GM23338 (cell line): ENCODE measurements at regions not wholly inside any gene's neighbourhood (a gene's known extent, or its start where the extent isn't known, plus 50 kb on each side); places are given as distances from the start of the nearest gene placed in this dataset.

Experiments used
- ATAC-seq: fragments of 200-7000 bp; cut with Tn5 transposase; 3 replicates; pipeline ENCODE4 v1.9.1; 2020
- DNase-seq: peaks from one replicate; pipeline ENCODE4 v3.0.0-alpha.2; 2015; ENCODE audit warnings: low spot score
- H2AFZ ChIP-seq: fragments of 200-600 bp; sonication (generic); 2 replicates; pipeline ENCODE4 v1.8.0; 2016; ENCODE audit warnings: antibody characterized with exemption, mild to moderate bottlenecking, moderate library complexity
- H3F3A ChIP-seq: fragments of 200-600 bp; sonication (generic); replicated peaks from 2 replicates; pipeline ENCODE4 v1.8.0; 2017; ENCODE audit warnings: antibody characterized with exemption, mixed run types, low read depth
- H3K27ac ChIP-seq: fragments of 200-600 bp; sonication (generic); 2 replicates; pipeline ENCODE4 v1.6.1; 2016; ENCODE audit warnings: low read depth
- H3K27me3 ChIP-seq: fragments of 200-600 bp; sonication (generic); 2 replicates; pipeline ENCODE4 v1.8.0; 2016; ENCODE audit warnings: mild to moderate bottlenecking, mixed run types, moderate library complexity; ENCODE audit not compliant: insufficient read depth
- H3K36me3 ChIP-seq: fragments of 200-600 bp; sonication (generic); 2 replicates; pipeline ENCODE4 v1.8.0; 2016; ENCODE audit warnings: mild to moderate bottlenecking; ENCODE audit not compliant: insufficient read depth
- H3K4me1 ChIP-seq: fragments of 200-600 bp; sonication (generic); 2 replicates; pipeline ENCODE4 v1.8.0; 2016; ENCODE audit warnings: mild to moderate bottlenecking, moderate library complexity; ENCODE audit not compliant: insufficient read depth
- H3K4me2 ChIP-seq: fragments of 200-600 bp; sonication (generic); 2 replicates; pipeline ENCODE4 v1.7.1; 2017; ENCODE audit warnings: mixed run types
- H3K4me3 ChIP-seq: fragments of 200-600 bp; sonication (generic); 2 replicates; pipeline ENCODE4 v1.6.1; 2016; ENCODE audit warnings: mixed run types
- H3K79me2 ChIP-seq: fragments of 200-600 bp; sonication (generic); replicated peaks from 2 replicates; pipeline ENCODE4 v1.8.0; 2017; ENCODE audit warnings: mild to moderate bottlenecking; ENCODE audit not compliant: insufficient read depth
- H3K9me2 ChIP-seq: fragments of 200-600 bp; sonication (generic); 2 replicates; pipeline ENCODE4 v1.8.0; 2017; ENCODE audit not compliant: insufficient read depth
- H4K20me1 ChIP-seq: fragments of 200-600 bp; sonication (generic); replicated peaks from 2 replicates; pipeline ENCODE4 v1.8.0; 2017; ENCODE audit warnings: mild to moderate bottlenecking; ENCODE audit not compliant: insufficient read depth
- H3K27ac Mint-ChIP-seq: 2 replicates; pipeline ENCODE4 v1.8.0; 2020; ENCODE audit warnings: inconsistent platforms, mild to moderate bottlenecking, moderate library complexity, mixed read lengths
- H3K27me3 Mint-ChIP-seq: 3 replicates; pipeline ENCODE4 v1.8.0; 2022; ENCODE audit warnings: low read depth, mild to moderate bottlenecking, moderate library complexity, mixed read lengths, inconsistent platforms; ENCODE audit not compliant: insufficient read depth, poor library complexity
- H3K36me3 Mint-ChIP-seq: 3 replicates; pipeline ENCODE4 v1.8.0; 2021; ENCODE audit warnings: low read depth, mild to moderate bottlenecking, inconsistent platforms, moderate library complexity, mixed read lengths
- H3K4me1 Mint-ChIP-seq: 3 replicates; pipeline ENCODE4 v1.8.0; 2020; ENCODE audit warnings: mild to moderate bottlenecking, inconsistent platforms, mixed read lengths
- H3K4me3 Mint-ChIP-seq: 3 replicates; pipeline ENCODE4 v1.8.0; 2021; ENCODE audit warnings: moderate library complexity, mild to moderate bottlenecking, inconsistent platforms, mixed read lengths
- H3K9me3 Mint-ChIP-seq: 3 replicates; pipeline ENCODE4 v1.8.0; 2020; ENCODE audit warnings: moderate library complexity, mild to moderate bottlenecking, inconsistent platforms, mixed read lengths
- ZNF114 ChIP-seq: fragments of 250-450 bp; sonication (Bioruptor Pico); IDR thresholded peaks from 2 replicates; pipeline ENCODE4 v1.5.0; 2020; ENCODE audit warnings: mild to moderate bottlenecking, moderate library complexity
- TF ChIP-seq, protein P1 (sequence below): fragments of 250-450 bp; sonication (Bioruptor Pico); IDR thresholded peaks from 2 replicates; pipeline ENCODE4 v1.5.0; 2020; ENCODE audit warnings: mild to moderate bottlenecking, moderate library complexity

DNA sequence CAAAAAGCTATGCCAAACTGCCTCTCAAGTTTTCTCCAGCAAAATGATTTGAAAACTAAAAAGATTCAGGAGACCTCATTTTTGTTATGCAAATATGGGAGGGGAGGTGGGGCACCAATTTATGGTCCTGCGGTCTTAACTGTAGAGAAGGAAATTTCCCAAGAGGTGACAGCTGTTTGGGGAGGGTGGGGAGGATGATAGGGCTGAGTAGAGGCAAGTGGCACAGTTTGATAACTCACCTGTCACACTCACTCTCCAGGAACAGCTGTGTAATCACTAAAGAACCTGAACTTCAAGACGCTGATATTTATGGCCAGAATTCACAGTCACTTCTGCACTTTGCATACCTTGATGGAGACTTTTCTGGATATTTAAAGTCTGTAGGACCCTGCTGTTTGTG lies 232.9 kb upstream of the STARD13 start:
- no peaks in the 10 kb centered on the region for H3K36me3 ChIP-seq
- no peaks in the 10 kb centered on the region for H3K27me3 ChIP-seq
- H3F3A ChIP-seq, result no peaks in the 10 kb centered on the region
- peak overlapping the region; percentile 40 for H3K4me2 ChIP-seq
- no peaks in the 10 kb centered on the region for H3K79me2 ChIP-seq
- no peak overlapping the region for H3K27ac ChIP-seq
- ATAC-seq (no peak), DNase-seq (no peak)
- peaks cover 9% of the 10 kb centered on the region; the same call in 1 of the 2 replicates for H3K9me2 ChIP-seq
- H3K27me3 Mint-ChIP-seq, result peaks cover 2% of the 10 kb centered on the region
- no peak overlapping the region for H3K4me3 Mint-ChIP-seq
- H3K4me1 Mint-ChIP-seq, result peaks cover 44% of the 10 kb centered on the region
- TF ChIP-seq ZNF114, result no peak
- no peak overlapping the region; the same call in 1 of the 2 replicates for H3K27ac Mint-ChIP-seq
- H3K4me1 ChIP-seq, result peaks cover 17% of the 10 kb centered on the region
- H2AFZ ChIP-seq, result peak overlapping the region; percentile 80; the same call in 1 of the 2 replicates
- no peaks in the 10 kb centered on the region for H3K9me3 Mint-ChIP-seq
- H3K4me3 ChIP-seq, result no peak overlapping the region
- H3K36me3 Mint-ChIP-seq, result no peaks in the 10 kb centered on the region
- no peaks in the 10 kb centered on the region for H4K20me1 ChIP-seq

DNA sequence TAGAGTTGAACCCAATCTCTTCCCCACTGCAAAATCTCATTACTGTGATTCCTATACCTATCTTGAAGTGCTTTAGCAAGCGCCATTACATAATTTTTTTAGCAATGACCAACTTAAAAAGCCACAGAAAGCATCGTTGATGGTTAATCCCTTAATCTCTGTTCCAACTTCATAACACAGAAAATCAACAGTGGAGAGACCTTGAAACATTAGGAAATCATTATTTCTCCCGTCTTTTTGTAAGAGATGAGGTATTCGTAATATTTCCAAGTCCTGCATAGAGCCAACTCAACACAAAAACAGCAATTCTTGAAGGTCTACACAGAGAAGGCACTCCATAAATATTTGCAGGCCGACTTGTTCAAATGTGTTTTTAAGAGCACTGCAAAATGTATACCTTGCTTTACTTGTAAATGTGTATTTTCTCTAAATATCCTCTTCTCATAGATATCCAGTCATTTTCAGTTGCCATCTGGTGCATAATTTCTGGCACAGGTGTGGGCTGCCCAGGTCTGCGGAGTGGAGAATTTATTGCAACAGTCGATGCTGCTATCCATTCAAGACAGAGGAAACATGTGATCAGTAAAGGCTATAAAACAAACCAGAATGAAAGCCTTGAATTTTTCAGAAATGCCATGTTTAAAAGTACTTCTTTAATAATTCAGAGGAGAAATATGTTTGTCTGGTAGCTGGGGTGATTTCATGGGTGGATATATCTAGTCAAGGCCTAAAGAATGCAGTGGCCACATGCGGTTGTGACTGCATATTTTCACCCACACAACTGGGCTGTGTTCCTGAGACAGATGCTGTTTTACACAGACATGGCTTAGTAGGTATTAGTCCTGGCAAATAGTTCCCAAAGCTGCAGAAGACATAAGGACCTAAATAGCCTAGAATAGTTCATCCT lies 234.3 kb upstream of the STARD13 start:
- no peak overlapping the region for H3K4me3 Mint-ChIP-seq
- no peak overlapping the region for H3K4me2 ChIP-seq
- TF ChIP-seq, protein P1, sequence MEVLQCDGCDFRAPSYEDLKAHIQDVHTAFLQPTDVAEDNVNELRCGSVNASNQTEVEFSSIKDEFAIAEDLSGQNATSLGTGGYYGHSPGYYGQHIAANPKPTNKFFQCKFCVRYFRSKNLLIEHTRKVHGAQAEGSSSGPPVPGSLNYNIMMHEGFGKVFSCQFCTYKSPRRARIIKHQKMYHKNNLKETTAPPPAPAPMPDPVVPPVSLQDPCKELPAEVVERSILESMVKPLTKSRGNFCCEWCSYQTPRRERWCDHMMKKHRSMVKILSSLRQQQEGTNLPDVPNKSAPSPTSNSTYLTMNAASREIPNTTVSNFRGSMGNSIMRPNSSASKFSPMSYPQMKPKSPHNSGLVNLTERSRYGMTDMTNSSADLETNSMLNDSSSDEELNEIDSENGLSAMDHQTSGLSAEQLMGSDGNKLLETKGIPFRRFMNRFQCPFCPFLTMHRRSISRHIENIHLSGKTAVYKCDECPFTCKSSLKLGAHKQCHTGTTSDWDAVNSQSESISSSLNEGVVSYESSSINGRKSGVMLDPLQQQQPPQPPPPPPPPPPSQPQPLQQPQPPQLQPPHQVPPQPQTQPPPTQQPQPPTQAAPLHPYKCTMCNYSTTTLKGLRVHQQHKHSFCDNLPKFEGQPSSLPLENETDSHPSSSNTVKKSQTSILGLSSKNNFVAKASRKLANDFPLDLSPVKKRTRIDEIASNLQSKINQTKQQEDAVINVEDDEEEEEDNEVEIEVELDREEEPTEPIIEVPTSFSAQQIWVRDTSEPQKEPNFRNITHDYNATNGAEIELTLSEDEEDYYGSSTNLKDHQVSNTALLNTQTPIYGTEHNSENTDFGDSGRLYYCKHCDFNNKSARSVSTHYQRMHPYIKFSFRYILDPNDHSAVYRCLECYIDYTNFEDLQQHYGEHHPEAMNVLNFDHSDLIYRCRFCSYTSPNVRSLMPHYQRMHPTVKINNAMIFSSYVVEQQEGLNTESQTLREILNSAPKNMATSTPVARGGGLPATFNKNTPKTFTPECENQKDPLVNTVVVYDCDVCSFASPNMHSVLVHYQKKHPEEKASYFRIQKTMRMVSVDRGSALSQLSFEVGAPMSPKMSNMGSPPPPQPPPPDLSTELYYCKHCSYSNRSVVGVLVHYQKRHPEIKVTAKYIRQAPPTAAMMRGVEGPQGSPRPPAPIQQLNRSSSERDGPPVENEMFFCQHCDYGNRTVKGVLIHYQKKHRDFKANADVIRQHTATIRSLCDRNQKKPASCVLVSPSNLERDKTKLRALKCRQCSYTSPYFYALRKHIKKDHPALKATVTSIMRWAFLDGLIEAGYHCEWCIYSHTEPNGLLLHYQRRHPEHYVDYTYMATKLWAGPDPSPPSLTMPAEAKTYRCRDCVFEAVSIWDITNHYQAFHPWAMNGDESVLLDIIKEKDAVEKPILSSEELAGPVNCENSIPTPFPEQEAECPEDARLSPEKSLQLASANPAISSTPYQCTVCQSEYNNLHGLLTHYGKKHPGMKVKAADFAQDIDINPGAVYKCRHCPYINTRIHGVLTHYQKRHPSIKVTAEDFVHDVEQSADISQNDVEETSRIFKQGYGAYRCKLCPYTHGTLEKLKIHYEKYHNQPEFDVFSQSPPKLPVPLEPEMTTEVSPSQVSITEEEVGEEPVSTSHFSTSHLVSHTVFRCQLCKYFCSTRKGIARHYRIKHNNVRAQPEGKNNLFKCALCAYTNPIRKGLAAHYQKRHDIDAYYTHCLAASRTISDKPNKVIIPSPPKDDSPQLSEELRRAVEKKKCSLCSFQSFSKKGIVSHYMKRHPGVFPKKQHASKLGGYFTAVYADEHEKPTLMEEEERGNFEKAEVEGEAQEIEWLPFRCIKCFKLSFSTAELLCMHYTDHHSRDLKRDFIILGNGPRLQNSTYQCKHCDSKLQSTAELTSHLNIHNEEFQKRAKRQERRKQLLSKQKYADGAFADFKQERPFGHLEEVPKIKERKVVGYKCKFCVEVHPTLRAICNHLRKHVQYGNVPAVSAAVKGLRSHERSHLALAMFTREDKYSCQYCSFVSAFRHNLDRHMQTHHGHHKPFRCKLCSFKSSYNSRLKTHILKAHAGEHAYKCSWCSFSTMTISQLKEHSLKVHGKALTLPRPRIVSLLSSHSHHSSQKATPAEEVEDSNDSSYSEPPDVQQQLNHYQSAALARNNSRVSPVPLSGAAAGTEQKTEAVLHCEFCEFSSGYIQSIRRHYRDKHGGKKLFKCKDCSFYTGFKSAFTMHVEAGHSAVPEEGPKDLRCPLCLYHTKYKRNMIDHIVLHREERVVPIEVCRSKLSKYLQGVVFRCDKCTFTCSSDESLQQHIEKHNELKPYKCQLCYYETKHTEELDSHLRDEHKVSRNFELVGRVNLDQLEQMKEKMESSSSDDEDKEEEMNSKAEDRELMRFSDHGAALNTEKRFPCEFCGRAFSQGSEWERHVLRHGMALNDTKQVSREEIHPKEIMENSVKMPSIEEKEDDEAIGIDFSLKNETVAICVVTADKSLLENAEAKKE (CRISPR knock-in tag), result no peak
- TF ChIP-seq ZNF114, result no peak
- no peak for DNase-seq
- no peaks in the 10 kb centered on the region for H3F3A ChIP-seq
- no peaks in the 10 kb centered on the region for H3K27me3 ChIP-seq
- no peak overlapping the region for H3K4me3 ChIP-seq
- peaks cover 17% of the 10 kb centered on the region for H3K4me1 ChIP-seq
- H3K27ac ChIP-seq, result no peak overlapping the region
- H3K36me3 Mint-ChIP-seq, result no peaks in the 10 kb centered on the region
- peaks cover 9% of the 10 kb centered on the region; the same call in 1 of the 2 replicates for H3K9me2 ChIP-seq
- H2AFZ ChIP-seq, result peak overlapping the region; percentile 33; the same call in 1 of the 2 replicates
- H3K4me1 Mint-ChIP-seq, result peaks cover 38% of the 10 kb centered on the region
- peaks cover 2% of the 10 kb centered on the region for H3K27me3 Mint-ChIP-seq
- no peaks in the 10 kb centered on the region for H4K20me1 ChIP-seq
- H3K9me3 Mint-ChIP-seq, result no peaks in the 10 kb centered on the region
- no peak for ATAC-seq
- no peaks in the 10 kb centered on the region for H3K36me3 ChIP-seq
- H3K79me2 ChIP-seq, result no peaks in the 10 kb centered on the region
- no peak overlapping the region for H3K27ac Mint-ChIP-seq
